ENCODE measurements at regions not wholly inside any gene's neighbourhood (a gene's known extent, or its start where the extent isn't known, plus 50 kb on each side); places are given as distances from the start of the nearest gene placed in this dataset.
A peak's percentile ranks its signal among the peaks of the same experiment; 100 is the strongest.

DNA sequence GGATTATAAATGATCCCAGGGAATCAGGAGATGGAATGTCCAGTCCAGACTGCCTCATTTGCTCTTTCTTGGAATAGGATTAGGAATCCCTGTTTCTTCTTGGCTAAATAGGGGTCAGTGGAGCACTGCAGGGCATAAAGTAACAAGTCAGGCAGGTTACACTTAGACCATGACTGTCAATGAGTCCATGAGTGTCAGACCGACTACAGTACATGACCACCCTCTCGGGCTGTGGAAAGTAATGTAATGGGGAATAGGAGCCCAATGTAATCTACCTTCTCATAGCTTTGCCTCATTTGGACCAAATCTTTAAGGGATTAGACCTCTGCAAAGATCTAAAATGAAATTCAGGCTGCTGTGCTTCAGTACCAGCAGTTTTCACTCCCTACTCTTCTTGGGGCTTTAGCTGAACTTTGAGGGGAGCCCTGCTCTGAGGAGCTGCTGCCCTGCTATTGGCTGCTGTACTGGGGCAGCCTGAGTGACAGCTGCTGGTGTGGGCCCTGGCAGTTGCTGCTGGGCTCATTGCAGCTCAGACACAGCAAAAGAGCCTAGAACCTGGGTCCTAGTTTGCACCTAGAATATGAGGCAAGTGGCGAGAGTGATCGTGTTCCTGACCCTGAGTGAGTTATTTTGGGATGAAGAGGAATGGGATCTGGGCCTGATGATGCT, 62.2 kb upstream of the OR4E1 start:
- DNase-seq (ENCODE audit: low read depth, low spot score): no peak
- H3K4me3 ChIP-seq (ENCODE audit: low read depth, low read length): no peak overlapping the region
- in situ Hi-C loops (cut with HindIII; ENCODE audit: low sequenced_read_pairs): no loop called here
- no peak for TF ChIP-seq CTCF (IDR thresholded peaks at IDR 0.05; ENCODE audit: low read depth, low read length)

- no peak for TF ChIP-seq CTCF (IDR thresholded peaks at IDR 0.05; ENCODE audit: low read depth, low read length)
- no peak overlapping the region for H3K4me3 ChIP-seq (ENCODE audit: low read depth, low read length)
- in situ Hi-C loops (cut with HindIII; ENCODE audit: low sequenced_read_pairs): no loop called here
- no peak for DNase-seq (ENCODE audit: low read depth, low spot score)
Observed at GRCh38 chr14:21735200-21735599, 61.6 kb upstream of the OR4E1 start.

DNA sequence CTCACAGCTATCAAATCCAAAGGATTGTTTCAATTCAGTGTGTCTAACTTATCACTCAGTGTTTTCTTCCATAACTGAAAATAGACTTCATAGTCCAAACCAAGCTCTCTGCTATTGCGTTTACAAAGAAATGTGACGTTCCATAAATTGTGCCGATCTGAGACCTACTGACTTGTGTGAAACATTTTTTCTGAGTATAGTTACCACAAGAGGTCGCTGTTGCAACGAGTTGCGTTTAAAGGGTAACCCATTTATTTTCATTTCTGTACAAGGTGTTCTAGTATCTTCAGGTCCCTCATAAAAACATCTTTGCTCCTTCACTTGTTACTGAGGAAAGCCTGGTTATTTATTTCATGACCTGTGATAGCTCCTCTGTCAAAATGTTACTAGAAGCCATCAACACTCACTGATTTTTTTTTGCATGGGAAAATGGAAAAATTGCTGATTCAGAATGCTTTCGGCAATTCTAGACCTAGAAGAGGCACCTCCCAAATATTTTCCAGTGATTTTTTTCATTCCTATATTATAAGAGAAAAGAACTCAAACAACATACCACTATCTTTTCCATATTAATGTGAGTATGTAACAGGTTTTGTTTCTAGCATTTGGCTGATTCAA, 60.9 kb upstream of the OR4E1 start:
- peak; percentile 52 for DNase-seq (ENCODE audit: low read depth, low spot score)
- no peak overlapping the region for H3K4me3 ChIP-seq (ENCODE audit: low read depth, low read length)
- in situ Hi-C loops (cut with HindIII; ENCODE audit: low sequenced_read_pairs): no loop called here
- peak; percentile 61 for TF ChIP-seq CTCF (IDR thresholded peaks at IDR 0.05; ENCODE audit: low read depth, low read length)

DNA sequence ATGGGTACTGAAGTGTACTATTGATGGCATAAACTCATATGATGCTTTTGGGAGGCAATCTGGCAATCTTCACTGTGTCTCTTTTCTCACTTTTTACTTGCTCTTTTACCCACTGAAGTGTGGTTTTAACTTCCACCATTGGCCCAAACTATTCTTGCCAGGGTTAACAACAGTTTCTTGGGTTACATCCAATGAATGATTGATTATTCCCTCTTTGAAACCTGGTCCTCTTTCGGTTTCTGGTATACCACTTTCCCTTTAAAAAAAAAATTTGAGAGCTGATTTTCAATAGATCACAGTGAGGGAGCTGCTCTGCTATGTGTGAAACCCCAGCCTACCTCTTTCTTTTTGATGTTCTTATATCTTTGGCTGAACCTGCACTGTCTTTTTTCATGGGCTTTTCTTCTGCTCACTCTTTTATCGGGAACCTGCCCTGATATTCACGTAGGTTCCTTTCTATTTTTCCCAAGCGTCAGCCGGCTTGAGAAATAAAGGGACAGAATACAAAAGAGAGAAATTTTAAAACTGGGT, 56.1 kb upstream of the OR4E1 start:
- TF ChIP-seq CTCF (IDR thresholded peaks at IDR 0.05; ENCODE audit: low read depth, low read length): no peak
- DNase-seq (ENCODE audit: low read depth, low spot score): no peak
- H3K4me3 ChIP-seq (ENCODE audit: low read depth, low read length): no peak overlapping the region
- in situ Hi-C loops (cut with HindIII; ENCODE audit: low sequenced_read_pairs): no loop called here

DNA sequence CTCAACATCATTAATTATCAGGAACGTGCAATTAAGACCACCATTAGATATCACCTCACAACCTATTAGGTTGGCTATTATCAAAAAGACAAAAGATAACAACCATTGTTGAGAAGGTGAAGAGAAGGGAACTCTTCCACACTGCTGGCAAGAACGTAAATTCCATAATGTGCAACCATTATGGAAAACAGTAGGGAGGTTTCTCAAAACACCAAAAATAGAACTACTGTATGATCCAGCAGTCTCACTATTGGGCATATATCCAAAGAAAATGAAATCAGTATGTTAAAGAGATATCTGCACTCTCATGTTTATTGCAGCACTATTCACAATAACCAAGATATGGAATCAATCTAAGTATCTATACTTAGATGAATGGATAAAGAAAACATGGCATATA, 51.6 kb upstream of the OR4E1 start:
- TF ChIP-seq CTCF (IDR thresholded peaks at IDR 0.05; ENCODE audit: low read depth, low read length): no peak
- in situ Hi-C loops (cut with HindIII; ENCODE audit: low sequenced_read_pairs): no loop called here
- H3K4me3 ChIP-seq (ENCODE audit: low read depth, low read length): no peak overlapping the region
- DNase-seq (ENCODE audit: low read depth, low spot score): no peak

GRCh38 chr14:21724090-21724973, 50.7 kb upstream of the OR4E1 start:
- TF ChIP-seq CTCF (IDR thresholded peaks at IDR 0.05; ENCODE audit: low read depth, low read length): no peak
- H3K4me3 ChIP-seq (ENCODE audit: low read depth, low read length): no peak overlapping the region
- DNase-seq (ENCODE audit: low read depth, low spot score): no peak
- in situ Hi-C loops (cut with HindIII; ENCODE audit: low sequenced_read_pairs): no loop called here

All from astrocyte of the spinal cord (primary cell).